ENCODE measurements at regions not wholly inside any gene's neighbourhood (a gene's known extent, or its start where the extent isn't known, plus 50 kb on each side); places are given as distances from the start of the nearest gene placed in this dataset.

GRCh38 chr15:91776104-91776503 is 77.4 kb upstream of the SLCO3A1 start:
- Mint-ChIP-seq H3K27me3 (ENCODE audit: unreplicated experiment) (no peaks in the 10 kb centered on the region), H3K9me3 (ENCODE audit: unreplicated experiment) (no peaks in the 10 kb centered on the region), H3K36me3 (ENCODE audit: low read depth, unreplicated experiment) (no peaks in the 10 kb centered on the region), H3K27ac (ENCODE audit: unreplicated experiment) (no peak overlapping the region), H3K4me3 (ENCODE audit: unreplicated experiment) (no peak overlapping the region), H3K4me1 (ENCODE audit: unreplicated experiment) (no peaks in the 10 kb centered on the region)
- no peak for TF ChIP-seq CTCF (IDR thresholded peaks at IDR 0.05; ENCODE audit: unreplicated experiment)
- DNase-seq (ENCODE audit: low spot score) = no peak

GRCh38 chr15:91779960-91780359 is 73.5 kb upstream of the SLCO3A1 start:
- H3K9me3 Mint-ChIP-seq (ENCODE audit: unreplicated experiment) = no peaks in the 10 kb centered on the region
- H3K4me3 Mint-ChIP-seq (ENCODE audit: unreplicated experiment) = no peak overlapping the region
- H3K27ac Mint-ChIP-seq (ENCODE audit: unreplicated experiment) = no peak overlapping the region
- H3K27me3 Mint-ChIP-seq (ENCODE audit: unreplicated experiment) = no peaks in the 10 kb centered on the region
- DNase-seq (ENCODE audit: low spot score) = no peak
- TF ChIP-seq CTCF (IDR thresholded peaks at IDR 0.05; ENCODE audit: unreplicated experiment) = no peak
- H3K4me1 Mint-ChIP-seq (ENCODE audit: unreplicated experiment) = no peaks in the 10 kb centered on the region
- no peaks in the 10 kb centered on the region for H3K36me3 Mint-ChIP-seq (ENCODE audit: low read depth, unreplicated experiment)

- H3K27ac Mint-ChIP-seq (ENCODE audit: unreplicated experiment) = no peak overlapping the region
- H3K9me3 Mint-ChIP-seq (ENCODE audit: unreplicated experiment) = no peaks in the 10 kb centered on the region
- no peaks in the 10 kb centered on the region for H3K27me3 Mint-ChIP-seq (ENCODE audit: unreplicated experiment)
- H3K4me3 Mint-ChIP-seq (ENCODE audit: unreplicated experiment) = no peak overlapping the region
- no peaks in the 10 kb centered on the region for H3K4me1 Mint-ChIP-seq (ENCODE audit: unreplicated experiment)
- H3K36me3 Mint-ChIP-seq (ENCODE audit: low read depth, unreplicated experiment) = no peaks in the 10 kb centered on the region
- TF ChIP-seq CTCF (IDR thresholded peaks at IDR 0.05; ENCODE audit: unreplicated experiment) = no peak
- DNase-seq (ENCODE audit: low spot score) = no peak
These were observed 73.1 kb upstream of the SLCO3A1 start for GRCh38 chr15:91780387-91780786.

- no peak for TF ChIP-seq CTCF (IDR thresholded peaks at IDR 0.05; ENCODE audit: unreplicated experiment)
- DNase-seq (ENCODE audit: low spot score) = no peak
- H3K4me1 Mint-ChIP-seq (ENCODE audit: unreplicated experiment) = no peaks in the 10 kb centered on the region
- H3K4me3 Mint-ChIP-seq (ENCODE audit: unreplicated experiment) = no peak overlapping the region
- H3K27me3 Mint-ChIP-seq (ENCODE audit: unreplicated experiment) = no peaks in the 10 kb centered on the region
- H3K27ac Mint-ChIP-seq (ENCODE audit: unreplicated experiment) = no peak overlapping the region
- H3K9me3 Mint-ChIP-seq (ENCODE audit: unreplicated experiment) = no peaks in the 10 kb centered on the region
- no peaks in the 10 kb centered on the region for H3K36me3 Mint-ChIP-seq (ENCODE audit: low read depth, unreplicated experiment)
These were observed 71.3 kb upstream of the SLCO3A1 start for GRCh38 chr15:91782221-91782620.

- Mint-ChIP-seq H3K4me3 (ENCODE audit: unreplicated experiment) (no peak overlapping the region), H3K27ac (ENCODE audit: unreplicated experiment) (no peak overlapping the region), H3K4me1 (ENCODE audit: unreplicated experiment) (no peaks in the 10 kb centered on the region), H3K9me3 (ENCODE audit: unreplicated experiment) (no peaks in the 10 kb centered on the region), H3K27me3 (ENCODE audit: unreplicated experiment) (no peaks in the 10 kb centered on the region), H3K36me3 (ENCODE audit: low read depth, unreplicated experiment) (no peaks in the 10 kb centered on the region)
- DNase-seq (ENCODE audit: low spot score) = no peak
- no peak for TF ChIP-seq CTCF (IDR thresholded peaks at IDR 0.05; ENCODE audit: unreplicated experiment)
These were observed 70.5 kb upstream of the SLCO3A1 start for GRCh38 chr15:91783008-91783407.
